Esophagus squamous epithelium (tissue), 4 donors: ENCODE measurements at regions not wholly inside any gene's neighbourhood (a gene's known extent, or its start where the extent isn't known, plus 50 kb on each side); places are given as distances from the start of the nearest gene placed in this dataset.

Experiments
- CTCF ChIP-seq, 6 experiments: fragments of 450-650 bp in 4 of 6; fragments of 200-600 bp in 2 of 6; sonication (generic) in 2 of 6; IDR thresholded peaks; one replicate each; pipeline ENCODE4 v1.5.1; 2016 to 2019; ENCODE audit warnings: antibody characterized with exemption in 6 of 6, mild to moderate bottlenecking in 4 of 6, moderate library complexity in 4 of 6
- POLR2A ChIP-seq, 4 donors: fragments of 450-650 bp; IDR thresholded peaks; one replicate each; pipeline ENCODE4 v1.6.1; 2017; ENCODE audit warnings: antibody characterized with exemption in 4 of 4, mild to moderate bottlenecking in 4 of 4, moderate library complexity in 3 of 4

GRCh38 chr6:11292594-11293236 is 60.2 kb upstream of the NEDD9 start:
- no peak for TF ChIP-seq CTCF (IDR thresholded peaks at IDR 0.05)
- TF ChIP-seq POLR2A (IDR thresholded peaks at IDR 0.05), result no peak
